SK-N-MC (cell line): ENCODE measurements at regions not wholly inside any gene's neighbourhood (a gene's known extent, or its start where the extent isn't known, plus 50 kb on each side); places are given as distances from the start of the nearest gene placed in this dataset.

Source experiments
- DNase-seq: peaks from one replicate; pipeline ENCODE4 v3.0.0-alpha.2; 2011; ENCODE audit warnings: low read depth, low spot score
- H3K27ac ChIP-seq: fragments of 200-600 bp; sonication (generic); 2 replicates; pipeline ENCODE4 v1.5.1; 2016; ENCODE audit warnings: mixed run types
- H3K36me3 ChIP-seq: fragments of 200-600 bp; sonication (generic); 2 replicates; pipeline ENCODE4 v1.6.1; 2017; ENCODE audit warnings: antibody characterized with exemption, low read length, mixed read lengths; ENCODE audit not compliant: insufficient read depth
- H3K4me3 ChIP-seq: fragments of 200-600 bp; sonication (generic); 2 replicates; pipeline ENCODE4 v1.5.1; 2016
- H3K9ac ChIP-seq: fragments of 200-600 bp; sonication (generic); 2 replicates; pipeline ENCODE4 v1.8.0; 2017; ENCODE audit warnings: mixed run types, mixed read lengths; ENCODE audit not compliant: insufficient read length
- H3K9me3 ChIP-seq: fragments of 200-600 bp; sonication (generic); 2 replicates; pipeline ENCODE4 v1.6.1; 2017; ENCODE audit warnings: low read depth, mild to moderate bottlenecking, antibody characterized with exemption, low read length, moderate library complexity, mixed read lengths
- EZH2 ChIP-seq: fragments of 200-600 bp; sonication (generic); IDR thresholded peaks from one replicate; pipeline ENCODE4 v1.6.1; 2017; ENCODE audit warnings: antibody characterized with exemption
- FOXP2 ChIP-seq: optimal IDR thresholded peaks from 2 replicates; pipeline ENCODE3; 2011; ENCODE audit warnings: mild to moderate bottlenecking, moderate library complexity; ENCODE audit not compliant: insufficient read depth; ENCODE audit errors: extremely low read length, control extremely low read depth
- POLR2AphosphoS5 ChIP-seq: IDR thresholded peaks from 2 replicates; pipeline ENCODE4 v1.6.1; 2012; ENCODE audit warnings: mild to moderate bottlenecking, low read depth, low read length, borderline replicate concordance

- no peak overlapping the region; the same call in 1 of the 2 replicates for H3K27ac ChIP-seq
- DNase-seq, result peak; percentile 10
Measured at GRCh38 chr4:176011529-176011928, 54.1 kb upstream of the WDR17 start.

GRCh38 chr4:176013476-176014247, 52.0 kb upstream of the WDR17 start:
- Histone ChIP-seq H3K27ac (no peak overlapping the region), H3K9me3 (no peaks in the 10 kb centered on the region), H3K36me3 (no peaks in the 10 kb centered on the region), H3K9ac (no peak overlapping the region), H3K4me3 (no peak overlapping the region)
- DNase-seq, result no peak
- TF ChIP-seq POLR2AphosphoS5 (no peak), EZH2 (no peak), FOXP2 (no peak)

More at GRCh38 chr4:176011529-176011928, 54.1 kb upstream of the WDR17 start:
- H3K9ac ChIP-seq, result no peak overlapping the region
- no peaks in the 10 kb centered on the region for H3K36me3 ChIP-seq
- no peak for TF ChIP-seq POLR2AphosphoS5
- TF ChIP-seq FOXP2, result no peak
- no peak for TF ChIP-seq EZH2
- H3K9me3 ChIP-seq, result no peaks in the 10 kb centered on the region
- H3K4me3 ChIP-seq, result peak overlapping the region; percentile 15; the same call in 1 of the 2 replicates

GRCh38 chr4:176014583-176015108, 51.0 kb upstream of the WDR17 start:
- H3K27ac ChIP-seq, result no peak overlapping the region
- H3K4me3 ChIP-seq, result no peak overlapping the region
- no peaks in the 10 kb centered on the region for H3K9me3 ChIP-seq
- no peaks in the 10 kb centered on the region for H3K36me3 ChIP-seq
- no peak for DNase-seq
- no peak for TF ChIP-seq FOXP2
- no peak for TF ChIP-seq POLR2AphosphoS5
- TF ChIP-seq EZH2, result no peak
- no peak overlapping the region for H3K9ac ChIP-seq
